ENCODE measurements at regions not wholly inside any gene's neighbourhood (a gene's known extent, or its start where the extent isn't known, plus 50 kb on each side); places are given as distances from the start of the nearest gene placed in this dataset.

DNA sequence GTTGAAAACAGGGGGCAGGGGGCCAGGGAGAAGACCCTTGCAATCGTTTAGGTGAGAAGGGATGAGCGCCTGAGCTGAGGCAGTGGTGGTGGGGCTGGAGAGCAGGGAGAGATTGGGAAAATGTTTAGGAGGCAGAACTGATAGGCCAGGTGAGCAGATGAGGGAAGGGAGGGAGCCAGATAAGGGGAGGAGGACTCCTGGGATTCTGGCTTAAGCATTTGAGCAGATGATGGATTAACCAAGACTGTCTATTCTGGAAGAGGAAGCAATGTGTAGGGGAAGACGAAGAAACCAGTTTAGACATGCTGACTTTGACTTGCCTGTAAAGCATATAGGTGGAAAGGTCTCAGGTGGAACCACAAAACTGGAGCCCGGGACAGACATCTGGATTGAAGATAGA, 49.9 kb upstream of the ASPRV1 start:
- 85% methylated on average over 4 of the region's 4 CpGs for WGBS (ENCODE audit: low lambda C conversion rate)
- Histone ChIP-seq H3K9me3 (ENCODE audit: low read length) (no peaks in the 10 kb centered on the region), H3K9ac (ENCODE audit: insufficient read depth, low read depth, low read length) (no peak overlapping the region), H2AFZ (ENCODE audit: low read length) (no peak overlapping the region), H4K20me1 (ENCODE audit: insufficient read depth, low read length) (no peaks in the 10 kb centered on the region), H3K36me3 (replicated peaks in 1 of 2; ENCODE audit: control insufficient read depth in 1 of 2, insufficient read depth in 2 of 2, low read length in 2 of 2) (no peaks in the 10 kb centered on the region), H3K79me2 (ENCODE audit: insufficient read depth, low read length) (no peaks in the 10 kb centered on the region), H3K27me3 (ENCODE audit: control insufficient read depth in 1 of 2, insufficient read depth in 2 of 2, low read length in 2 of 2) (no peaks in the 10 kb centered on the region), H3K4me1 (ENCODE audit: insufficient read depth, low read length) (peaks cover 20% of the 10 kb centered on the region), H3K27ac (ENCODE audit: extremely low read length, insufficient read depth, low read length) (no peak overlapping the region), H3K4me2 (ENCODE audit: low read depth, low read length) (no peak overlapping the region), H3K4me3 (replicated peaks in 1 of 3; ENCODE audit: insufficient read depth in 1 of 3, low read depth in 2 of 3, low read length in 3 of 3) (no peak overlapping the region)
- no peak for FAIRE-seq
- CTCF ChIA-PET (ENCODE audit: low intra/inter-chr PET ratio, low total read pairs) = no interaction called here
- DNase-seq (ENCODE audit: low spot score) = no peak
- TF ChIP-seq PHF8 (CRISPR knock-in tag; IDR thresholded peaks at IDR 0.05) = no peak
- TF ChIP-seq ZNF496 (CRISPR knock-in tag; IDR thresholded peaks at IDR 0.05; ENCODE audit: insufficient replicate concordance) = no peak
- no peak for TF ChIP-seq PCBP2 (optimal IDR thresholded peaks at IDR 0.05; ENCODE audit: low read depth, low read length, poor library complexity, severe bottlenecking)
- TF ChIP-seq SMC3 (IDR thresholded peaks at IDR 0.05; ENCODE audit: low read length) = no peak
- no peak for TF ChIP-seq MLLT10 (CRISPR knock-in tag; IDR thresholded peaks at IDR 0.05)
- no peak for TF ChIP-seq FOXA3 (CRISPR knock-in tag; IDR thresholded peaks at IDR 0.05)
- TF ChIP-seq ONECUT2 (CRISPR knock-in tag; IDR thresholded peaks at IDR 0.05) = no peak
- TF ChIP-seq, protein P1, sequence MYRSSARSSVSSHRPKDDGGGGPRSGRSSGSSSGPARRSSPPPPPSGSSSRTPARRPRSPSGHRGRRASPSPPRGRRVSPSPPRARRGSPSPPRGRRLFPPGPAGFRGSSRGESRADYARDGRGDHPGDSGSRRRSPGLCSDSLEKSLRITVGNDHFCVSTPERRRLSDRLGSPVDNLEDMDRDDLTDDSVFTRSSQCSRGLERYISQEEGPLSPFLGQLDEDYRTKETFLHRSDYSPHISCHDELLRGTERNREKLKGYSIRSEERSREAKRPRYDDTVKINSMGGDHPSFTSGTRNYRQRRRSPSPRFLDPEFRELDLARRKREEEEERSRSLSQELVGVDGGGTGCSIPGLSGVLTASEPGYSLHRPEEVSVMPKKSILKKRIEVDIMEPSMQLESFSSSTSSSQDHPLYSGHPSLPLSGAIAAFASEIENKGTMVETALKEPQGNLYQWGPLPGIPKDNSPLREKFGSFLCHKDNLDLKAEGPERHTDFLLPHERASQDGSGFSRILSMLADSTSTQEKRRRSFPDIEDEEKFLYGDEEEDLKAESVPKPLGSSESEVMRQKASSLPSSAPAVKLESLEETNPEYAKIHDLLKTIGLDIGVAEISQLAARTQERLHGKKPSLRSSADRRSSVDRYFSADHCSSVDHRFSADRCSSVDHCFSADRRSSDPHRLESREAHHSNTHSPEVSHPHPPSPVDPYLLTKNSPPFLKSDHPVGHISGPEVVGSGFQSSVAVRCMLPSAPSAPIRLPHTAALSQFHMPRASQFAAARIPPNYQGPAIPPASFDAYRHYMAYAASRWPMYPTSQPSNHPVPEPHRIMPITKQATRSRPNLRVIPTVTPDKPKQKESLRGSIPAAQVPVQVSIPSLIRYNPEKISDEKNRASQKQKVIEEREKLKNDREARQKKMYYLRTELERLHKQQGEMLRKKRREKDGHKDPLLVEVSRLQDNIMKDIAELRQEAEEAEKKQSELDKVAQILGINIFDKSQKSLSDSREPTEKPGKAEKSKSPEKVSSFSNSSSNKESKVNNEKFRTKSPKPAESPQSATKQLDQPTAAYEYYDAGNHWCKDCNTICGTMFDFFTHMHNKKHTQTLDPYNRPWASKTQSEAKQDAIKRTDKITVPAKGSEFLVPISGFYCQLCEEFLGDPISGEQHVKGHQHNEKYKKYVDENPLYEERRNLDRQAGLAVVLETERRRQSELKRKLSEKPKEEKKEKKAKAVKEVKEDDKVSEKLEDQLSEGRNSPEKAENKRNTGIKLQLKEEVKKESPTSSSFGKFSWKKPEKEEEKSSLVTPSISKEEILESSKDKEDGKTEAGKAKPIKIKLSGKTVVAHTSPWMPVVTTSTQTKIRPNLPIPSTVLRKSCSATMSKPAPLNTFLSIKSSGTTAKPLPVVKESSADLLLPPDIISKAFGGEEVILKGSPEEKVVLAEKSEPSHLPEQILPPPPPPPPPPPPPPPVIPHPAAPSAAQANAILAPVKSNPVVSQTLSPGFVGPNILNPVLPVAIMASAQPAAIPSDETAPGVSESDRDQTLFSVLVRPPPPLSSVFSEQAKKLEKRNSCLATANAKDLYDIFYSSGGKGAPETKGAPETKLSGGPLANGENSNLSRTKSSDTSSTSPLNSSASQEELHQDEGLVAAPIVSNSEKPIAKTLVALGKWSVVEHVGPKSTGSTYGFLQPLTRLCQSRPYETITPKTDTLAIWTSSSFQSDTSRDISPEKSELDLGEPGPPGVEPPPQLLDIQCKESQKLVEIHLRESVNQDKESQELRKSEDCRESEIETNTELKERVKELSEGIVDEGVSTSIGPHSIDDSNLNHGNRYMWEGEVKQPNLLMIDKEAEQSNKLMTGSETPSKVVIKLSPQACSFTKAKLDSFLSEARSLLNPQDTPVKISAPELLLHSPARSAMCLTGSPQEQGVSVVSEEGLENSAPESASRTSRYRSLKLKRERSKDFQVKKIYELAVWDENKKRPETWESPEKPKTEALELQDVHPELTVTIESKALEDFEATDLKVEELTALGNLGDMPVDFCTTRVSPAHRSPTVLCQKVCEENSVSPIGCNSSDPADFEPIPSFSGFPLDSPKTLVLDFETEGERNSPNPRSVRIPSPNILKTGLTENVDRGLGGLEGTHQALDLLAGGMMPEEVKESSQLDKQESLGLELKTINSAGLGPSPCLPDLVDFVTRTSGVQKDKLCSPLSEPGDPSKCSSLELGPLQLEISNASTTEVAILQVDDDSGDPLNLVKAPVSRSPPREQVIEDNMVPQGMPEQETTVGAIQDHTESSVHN (CRISPR knock-in tag; IDR thresholded peaks at IDR 0.05) = no peak
- no peak for TF ChIP-seq SIN3A (IDR thresholded peaks at IDR 0.05; ENCODE audit: borderline replicate concordance, low read depth, low read length)
- no peak for TF ChIP-seq ZSCAN21 (CRISPR knock-in tag; IDR thresholded peaks at IDR 0.05; ENCODE audit: borderline replicate concordance)
- TF ChIP-seq ZEB1 (IDR thresholded peaks at IDR 0.05; ENCODE audit: insufficient replicate concordance, low read depth) = no peak
- TF ChIP-seq HNRNPL (IDR thresholded peaks at IDR 0.05; ENCODE audit: low read depth, low read length) = no peak
- no peak for ATAC-seq
- BruUV-seq (replicated peaks) = no TSS peak
- intact Hi-C loops (cut with micrococcal nuclease; ENCODE audit: unreplicated experiment) (no loop called here), in situ Hi-C loops (cut with HindIII; ENCODE audit: extremely low pct_ligation_motif_present, low pct_unique_long_range_greater_than_20kb) (no loop called here)
- POLR2A ChIA-PET = no interaction called here

Measured in HepG2 (cell line).